Activated naive CD4-positive, alpha-beta T cell treated with anti-CD3 and anti-CD28 coated beads, Interleukin-2, amount 50 U/mL, for 72 hours (primary cell): ENCODE measurements at regions not wholly inside any gene's neighbourhood (a gene's known extent, or its start where the extent isn't known, plus 50 kb on each side); places are given as distances from the start of the nearest gene placed in this dataset.

Source experiments
- ATAC-seq, 2 donors: fragments of 150-1000 bp; cut with Tn5 transposase; 2 replicates each; pipeline ENCODE4 v1.10.0; 2021; ENCODE audit warnings: mild to moderate bottlenecking in 2 of 2, moderate library complexity in 2 of 2
- DNase-seq, 2 donors: peaks; one replicate each; pipeline ENCODE4 v3.0.0; 2021 to 2022; ENCODE audit warnings: low spot score in 2 of 2
- H3K27ac Mint-ChIP-seq, 2 donors: one replicate each; pipeline ENCODE4 v1.8.0; 2022; ENCODE audit warnings: mild to moderate bottlenecking in 2 of 2, mixed read lengths in 2 of 2
- H3K36me3 Mint-ChIP-seq, 2 donors: one replicate each; pipeline ENCODE4 v1.8.0; 2022; ENCODE audit warnings: mixed read lengths in 2 of 2
- H3K9me3 Mint-ChIP-seq, 2 donors: one replicate each; pipeline ENCODE4 v1.8.0; 2022; ENCODE audit warnings: mixed read lengths in 2 of 2

DNA sequence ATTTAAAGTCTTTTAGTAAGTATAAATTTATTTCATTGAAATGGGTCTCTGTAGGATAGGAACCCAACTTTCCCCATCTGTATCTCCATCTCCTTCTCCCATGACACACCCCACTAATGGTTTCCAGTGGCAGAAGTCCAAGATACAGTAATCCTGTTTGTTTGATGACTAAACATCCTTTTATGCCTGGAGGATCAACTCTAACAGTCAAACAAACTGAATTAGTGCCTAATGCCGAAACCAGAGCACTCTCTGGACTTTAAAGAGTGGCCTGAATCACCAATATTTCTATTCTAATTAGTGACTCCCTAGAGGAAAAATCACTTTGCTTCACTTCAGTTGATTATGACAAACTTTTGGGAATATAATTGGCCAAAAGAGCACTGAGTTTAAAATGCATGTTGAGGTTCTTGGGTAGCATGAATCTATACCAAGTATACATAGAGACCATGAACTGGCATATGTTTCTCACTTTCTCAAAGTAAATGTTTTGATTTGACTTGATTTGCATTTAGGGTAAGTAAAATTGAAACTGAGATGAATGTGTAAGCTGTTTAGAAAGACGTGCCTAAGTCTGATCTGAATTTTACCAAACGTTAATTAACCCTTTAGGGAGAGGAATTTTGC is 776.4 kb upstream of the NRSN1 start:
- ATAC-seq: no peak
- H3K36me3 Mint-ChIP-seq: no peaks in the 10 kb centered on the region
- DNase-seq: no peak
- no peak overlapping the region for H3K27ac Mint-ChIP-seq
- H3K9me3 Mint-ChIP-seq: peaks cover 4 to 13% of the 10 kb centered on the region in 2 donors

DNA sequence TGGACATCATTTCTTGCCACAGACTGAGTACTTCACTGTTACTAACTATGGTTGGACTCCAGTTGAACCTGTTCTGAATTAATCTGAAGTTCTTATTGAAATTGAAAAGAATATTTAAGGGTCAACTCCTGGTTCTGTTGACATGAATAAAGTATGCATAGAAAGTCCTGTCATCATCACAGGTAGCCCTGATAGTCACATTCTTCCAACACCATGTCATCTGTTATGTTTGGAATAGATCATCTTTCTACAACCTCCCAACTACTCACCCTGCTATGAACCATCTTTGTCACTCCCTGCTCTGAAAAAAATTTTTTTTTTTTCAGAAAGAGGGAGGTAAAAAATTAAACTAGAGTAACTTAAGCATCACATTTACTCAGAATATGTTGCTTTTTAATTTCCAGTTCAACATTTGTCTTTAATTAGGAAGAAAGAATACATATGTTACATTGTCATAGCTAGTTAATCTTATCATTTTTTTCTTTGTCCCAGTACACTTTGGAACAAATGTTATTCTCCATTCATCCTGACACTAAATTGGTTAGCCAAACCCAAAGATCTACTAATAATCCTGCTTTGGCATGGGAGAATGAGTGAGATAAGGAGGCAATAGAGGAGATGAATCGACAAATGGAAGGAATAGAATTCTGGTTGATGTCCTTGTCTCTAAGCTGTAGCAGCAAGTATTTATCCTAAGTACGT is 775.1 kb upstream of the NRSN1 start:
- DNase-seq: no peak
- no peak overlapping the region for H3K27ac Mint-ChIP-seq
- no peaks in the 10 kb centered on the region for H3K36me3 Mint-ChIP-seq
- ATAC-seq: no peak
- peaks cover 4 to 13% of the 10 kb centered on the region in 2 donors for H3K9me3 Mint-ChIP-seq

DNA sequence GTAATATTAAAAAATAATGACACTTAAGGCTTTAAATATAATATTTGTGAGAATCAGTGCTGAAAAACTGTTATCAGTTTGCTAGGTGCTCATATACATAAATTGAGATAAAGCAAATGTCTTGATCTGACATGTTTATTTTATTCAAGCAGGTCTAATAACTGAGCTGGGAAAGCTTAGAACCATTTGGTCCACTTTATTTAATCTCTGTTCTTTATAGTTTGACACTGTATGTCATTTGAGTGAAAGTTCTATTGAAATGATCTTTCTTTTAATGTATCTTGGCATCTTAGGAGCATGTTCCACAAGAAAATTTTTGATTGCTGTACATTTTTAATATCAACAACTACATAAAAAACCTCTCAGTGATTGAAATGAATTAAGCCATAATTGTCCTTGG is 772.0 kb upstream of the NRSN1 start:
- no peak for ATAC-seq
- Mint-ChIP-seq H3K9me3 (peaks cover 14 to 17% of the 10 kb centered on the region in 2 donors), H3K27ac (no peak overlapping the region), H3K36me3 (no peaks in the 10 kb centered on the region)
- no peak for DNase-seq

DNA sequence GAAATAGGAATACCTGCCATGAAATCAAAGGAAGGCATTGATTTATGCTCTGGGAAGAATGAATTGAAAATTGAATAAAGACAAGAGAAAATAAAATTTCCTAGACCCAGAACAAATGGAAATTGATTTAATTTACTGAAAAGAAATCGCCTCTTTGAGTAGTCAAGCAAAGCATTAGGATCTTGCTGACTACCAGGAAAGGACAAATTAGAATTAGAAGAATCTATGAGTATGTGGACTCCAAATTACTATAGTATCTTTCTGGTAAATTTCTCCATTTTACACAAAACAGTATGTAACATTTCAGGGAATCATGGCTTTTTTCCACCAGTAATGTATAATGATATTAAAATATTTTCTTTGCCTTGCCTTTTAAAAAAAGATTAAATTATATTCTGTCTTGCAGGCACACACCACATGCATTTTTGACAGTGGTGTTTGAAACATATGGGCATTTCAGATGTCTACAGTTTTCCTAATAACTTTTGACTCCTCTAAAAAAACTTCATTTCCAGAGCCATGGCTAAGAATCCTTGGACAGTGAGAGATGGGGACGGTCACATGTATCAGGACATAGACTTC is 768.7 kb upstream of the NRSN1 start:
- DNase-seq (no peak), ATAC-seq (no peak)
- H3K36me3 Mint-ChIP-seq: no peaks in the 10 kb centered on the region
- H3K27ac Mint-ChIP-seq: no peak overlapping the region
- peaks cover 12 to 14% of the 10 kb centered on the region in 2 donors for H3K9me3 Mint-ChIP-seq

DNA sequence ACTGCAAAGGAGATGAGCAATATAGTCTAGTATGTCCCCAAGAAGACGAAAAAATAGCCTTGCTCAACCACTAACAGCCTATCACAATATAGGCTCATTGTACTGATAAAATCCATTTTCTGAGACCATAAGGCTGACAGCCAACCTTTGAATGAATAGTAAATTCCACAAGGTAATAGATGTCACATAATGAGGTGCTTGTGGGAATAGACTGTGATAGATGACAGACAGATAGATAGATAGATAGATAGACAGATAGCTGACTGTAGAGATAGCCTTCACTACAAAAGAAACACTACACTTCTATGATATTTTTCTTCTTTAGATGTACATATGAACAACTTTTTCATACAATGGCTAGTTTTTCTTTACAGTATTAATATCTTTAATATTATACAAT is 760.3 kb upstream of the NRSN1 start:
- H3K36me3 Mint-ChIP-seq: peaks cover 0 to 6% of the 10 kb centered on the region in 2 donors

DNA sequence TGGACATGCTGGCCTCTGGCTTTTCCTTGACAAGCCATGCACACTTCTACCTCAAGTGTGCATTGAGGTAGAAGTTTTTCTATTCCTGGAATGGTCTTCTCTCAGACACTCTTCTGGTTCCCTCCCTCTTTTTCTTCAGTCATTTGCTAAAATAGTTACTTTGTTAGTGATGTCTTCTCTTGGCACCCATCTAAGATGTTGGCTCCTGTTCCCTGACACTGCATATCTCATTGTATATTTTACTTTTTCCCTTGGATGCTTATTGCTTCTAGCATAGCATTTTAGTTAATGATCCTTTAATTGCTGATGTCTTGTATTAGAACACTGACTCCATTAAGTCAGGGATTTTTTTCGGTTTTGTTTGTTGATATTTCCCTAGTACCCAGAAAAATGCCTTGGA is 758.7 kb upstream of the NRSN1 start:
- Mint-ChIP-seq H3K27ac (no peak overlapping the region), H3K9me3 (peaks cover 9 to 12% of the 10 kb centered on the region in 2 donors), H3K36me3 (peaks cover 0 to 6% of the 10 kb centered on the region in 2 donors)
- ATAC-seq (no peak), DNase-seq (no peak)

More for the DNA sequence above, 760.3 kb upstream of the NRSN1 start:
- Mint-ChIP-seq H3K27ac (no peak overlapping the region), H3K9me3 (peaks cover 9 to 12% of the 10 kb centered on the region in 2 donors)
- DNase-seq (no peak), ATAC-seq (no peak)

DNA sequence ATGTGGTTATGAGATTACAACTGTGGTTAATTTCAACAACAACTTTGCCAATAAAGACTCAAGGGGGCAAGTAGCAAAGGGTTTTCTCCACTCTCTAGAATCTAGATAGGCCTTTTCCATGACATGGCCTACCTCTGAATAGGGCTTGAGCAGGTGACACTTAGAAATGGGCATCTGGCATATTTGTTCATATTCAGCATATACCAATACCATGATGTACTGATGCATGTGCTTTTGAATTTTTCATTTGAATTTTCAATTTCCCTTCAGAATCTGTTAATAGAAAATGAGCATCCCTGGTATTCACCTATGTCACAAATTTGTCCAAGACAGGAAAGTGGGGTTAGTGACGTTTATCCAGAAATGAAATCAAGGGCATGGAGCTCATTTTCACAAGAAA is 757.5 kb upstream of the NRSN1 start:
- Mint-ChIP-seq H3K27ac (no peak overlapping the region), H3K36me3 (peaks cover 0 to 3% of the 10 kb centered on the region in 2 donors), H3K9me3 (peaks cover 8 to 11% of the 10 kb centered on the region in 2 donors)
- ATAC-seq: no peak
- no peak for DNase-seq

DNA sequence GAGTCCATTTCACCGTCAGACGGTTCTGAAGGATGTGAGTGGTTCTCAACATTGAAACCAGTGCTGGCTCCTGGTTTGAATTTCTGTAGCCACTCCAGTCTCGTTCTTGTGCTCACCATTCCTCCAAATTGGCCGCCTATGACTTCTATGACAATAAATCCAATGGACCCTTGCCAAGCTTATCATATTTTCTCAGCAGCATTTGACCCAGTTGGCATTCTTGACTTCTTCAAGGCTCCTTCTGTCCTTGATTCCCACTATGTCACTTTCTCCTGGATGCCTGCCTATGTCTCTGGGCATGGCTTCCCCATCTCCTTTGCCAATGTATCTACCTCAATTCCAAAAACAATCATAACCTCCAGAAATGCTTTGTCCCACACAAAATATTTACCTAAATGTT is 756.0 kb upstream of the NRSN1 start:
- Mint-ChIP-seq H3K27ac (no peak overlapping the region), H3K9me3 (peaks cover 5 to 9% of the 10 kb centered on the region in 2 donors), H3K36me3 (no peaks in the 10 kb centered on the region)
- ATAC-seq (no peak), DNase-seq (no peak)

DNA sequence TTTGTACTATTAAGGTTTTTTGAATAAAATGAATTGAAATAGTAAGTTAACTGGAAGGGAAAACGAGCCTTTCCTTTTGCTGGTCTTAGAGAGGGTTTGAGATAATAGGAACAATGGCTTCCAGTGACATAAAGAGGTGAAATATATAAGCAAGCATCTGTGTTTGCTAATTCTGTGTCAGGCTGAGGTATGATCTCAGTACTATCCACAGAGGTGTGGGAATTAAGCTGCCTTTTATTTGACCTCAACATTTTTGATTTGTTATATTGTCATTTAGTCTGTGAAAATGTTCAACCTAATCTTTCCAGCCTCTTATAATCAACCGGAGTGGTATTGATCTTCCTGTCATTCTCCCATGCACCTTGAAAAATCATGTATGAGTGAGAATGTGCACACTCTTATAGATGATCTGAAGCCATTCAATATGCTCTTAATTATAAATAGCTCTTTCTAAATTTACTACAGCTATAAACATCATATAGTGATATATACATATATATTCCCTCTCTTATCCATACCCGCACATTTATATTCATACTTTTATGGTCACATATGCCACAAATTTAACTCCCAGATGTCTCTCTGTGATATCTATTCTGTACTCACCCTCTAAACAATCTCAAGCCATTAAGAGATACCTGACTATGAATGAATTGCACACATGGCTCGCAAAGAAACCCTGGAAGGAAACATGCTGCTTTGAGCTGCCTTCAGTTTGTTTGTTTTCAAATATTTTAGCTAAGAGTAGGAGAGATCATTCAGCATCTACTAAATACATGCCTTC is 754.7 kb upstream of the NRSN1 start:
- Mint-ChIP-seq H3K9me3 (peaks cover 5 to 7% of the 10 kb centered on the region in 2 donors), H3K27ac (no peak overlapping the region), H3K36me3 (no peaks in the 10 kb centered on the region)
- DNase-seq (no peak), ATAC-seq (no peak)

DNA sequence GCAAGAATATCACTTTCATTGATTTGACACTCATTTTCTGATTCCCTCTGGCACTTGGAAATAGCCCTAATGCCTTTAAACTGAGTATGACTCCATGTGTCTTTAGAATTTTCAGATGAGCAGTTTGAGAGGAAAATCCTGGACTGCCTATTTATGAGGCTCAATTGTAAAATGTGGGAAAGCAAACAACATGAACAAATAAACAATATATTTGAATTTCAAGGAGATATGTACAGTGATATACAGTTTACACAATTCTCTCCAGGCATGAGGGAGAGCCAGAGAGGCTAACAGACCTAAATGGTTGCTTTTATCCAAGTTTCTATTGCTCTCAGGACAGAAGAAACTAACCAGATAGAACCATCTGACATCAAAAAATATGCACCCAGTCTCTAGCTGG is 748.2 kb upstream of the NRSN1 start:
- Mint-ChIP-seq H3K27ac (no peak overlapping the region), H3K9me3 (peaks cover 0 to 14% of the 10 kb centered on the region in 2 donors), H3K36me3 (peaks cover 0 to 5% of the 10 kb centered on the region in 2 donors)
- DNase-seq (no peak), ATAC-seq (no peak)

DNA sequence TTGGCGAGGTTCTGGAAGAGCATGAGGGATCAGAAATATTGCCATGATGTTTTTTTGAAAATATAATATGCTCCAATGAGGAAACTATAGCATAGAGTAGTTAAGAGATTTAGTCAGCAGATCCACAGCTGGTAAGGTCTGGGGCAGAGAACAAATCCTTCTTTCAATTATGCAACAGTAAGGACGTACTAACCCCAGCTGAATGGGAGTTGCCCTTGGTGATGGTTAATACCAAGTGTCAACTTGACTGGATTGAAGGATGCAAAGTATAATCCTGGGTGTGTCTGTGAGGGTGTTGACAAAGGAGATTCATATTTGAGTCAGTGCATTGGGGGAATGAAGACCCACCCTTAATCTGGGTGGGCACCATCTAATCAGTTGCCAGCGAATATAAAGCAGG is 745.5 kb upstream of the NRSN1 start:
- ATAC-seq: no peak

DNA sequence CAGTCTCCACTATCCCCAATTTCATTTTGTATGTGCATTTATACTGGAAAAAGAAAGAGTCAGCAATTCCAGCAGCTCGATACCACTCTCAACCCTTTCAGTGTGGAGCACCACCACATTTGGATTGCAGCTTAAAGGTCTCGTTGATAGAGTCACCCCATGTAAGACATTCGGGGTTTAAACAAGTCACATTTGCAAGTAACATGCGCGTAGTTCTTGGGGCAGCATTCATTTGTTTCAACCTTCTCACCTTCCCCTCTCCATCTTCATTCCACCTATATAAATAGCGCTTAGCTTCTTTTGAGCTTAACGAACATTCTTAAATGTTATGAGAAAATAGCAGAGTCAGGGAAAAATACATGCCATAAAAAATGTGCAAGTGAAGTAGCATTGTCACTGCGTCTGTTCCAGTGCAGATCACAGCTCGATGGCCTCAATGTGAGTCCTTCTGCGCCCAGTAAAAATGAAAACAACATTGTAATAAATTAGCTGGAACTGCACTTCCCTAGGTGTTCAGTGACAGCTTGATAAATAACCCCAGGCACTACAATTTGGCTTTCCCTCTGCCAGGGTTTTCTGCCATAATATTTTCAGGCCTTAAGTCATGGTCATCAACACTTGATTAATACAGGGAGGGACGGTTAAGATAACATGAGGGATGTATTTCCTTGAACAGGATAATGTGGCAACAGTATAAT is 737.8 kb upstream of the NRSN1 start:
- Mint-ChIP-seq H3K36me3 (no peaks in the 10 kb centered on the region), H3K9me3 (peaks cover 6 to 8% of the 10 kb centered on the region in 2 donors), H3K27ac (no peak overlapping the region)
- ATAC-seq: no peak
- DNase-seq: no peak

More for the DNA sequence above, 745.5 kb upstream of the NRSN1 start:
- H3K36me3 Mint-ChIP-seq: peaks cover 0 to 5% of the 10 kb centered on the region in 2 donors
- DNase-seq: no peak
- H3K9me3 Mint-ChIP-seq: peaks cover 0 to 11% of the 10 kb centered on the region in 2 donors
- no peak overlapping the region for H3K27ac Mint-ChIP-seq

DNA sequence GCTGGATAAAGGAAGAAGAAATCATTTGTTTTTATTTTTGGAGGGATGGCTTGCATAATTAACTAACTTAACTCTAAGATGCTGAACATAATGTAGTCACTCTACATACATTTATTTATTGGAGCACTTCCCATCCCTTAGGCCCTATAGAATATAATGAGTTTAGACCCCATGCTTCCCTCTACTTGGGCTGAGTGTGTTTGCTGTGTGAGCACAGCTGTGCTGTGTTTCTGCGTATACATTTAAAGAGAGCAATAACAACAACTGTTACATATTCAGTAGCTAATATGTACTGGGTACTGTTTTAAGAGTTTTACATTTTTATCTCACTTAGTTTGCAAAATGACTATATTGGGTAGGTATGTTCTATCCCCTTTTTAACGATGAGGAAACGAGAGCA is 736.6 kb upstream of the NRSN1 start:
- Mint-ChIP-seq H3K9me3 (peaks cover 6 to 8% of the 10 kb centered on the region in 2 donors), H3K27ac (no peak overlapping the region), H3K36me3 (no peaks in the 10 kb centered on the region)
- DNase-seq (no peak), ATAC-seq (no peak)

DNA sequence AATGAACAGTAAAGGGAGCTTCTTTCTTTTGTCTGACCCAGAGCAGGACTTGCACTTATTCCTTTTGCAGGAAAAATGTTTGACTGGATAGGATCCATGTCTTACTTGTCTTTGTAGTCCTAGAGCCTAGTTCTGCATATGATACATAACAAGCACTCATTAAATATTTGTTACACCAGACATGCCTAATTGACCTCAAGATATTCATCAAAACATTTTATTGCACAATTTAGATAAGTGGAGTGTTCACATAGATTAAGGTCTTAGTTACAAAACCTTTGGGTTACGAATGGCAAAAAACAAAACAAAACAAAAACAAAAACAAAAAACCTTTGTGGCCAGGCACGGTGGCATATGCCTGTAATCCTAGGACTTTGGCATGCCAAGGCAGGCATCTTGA is 735.8 kb upstream of the NRSN1 start:
- Mint-ChIP-seq H3K27ac (no peak overlapping the region), H3K9me3 (peaks cover 6 to 10% of the 10 kb centered on the region in 2 donors), H3K36me3 (no peaks in the 10 kb centered on the region)
- DNase-seq: no peak
- ATAC-seq: no peak

DNA sequence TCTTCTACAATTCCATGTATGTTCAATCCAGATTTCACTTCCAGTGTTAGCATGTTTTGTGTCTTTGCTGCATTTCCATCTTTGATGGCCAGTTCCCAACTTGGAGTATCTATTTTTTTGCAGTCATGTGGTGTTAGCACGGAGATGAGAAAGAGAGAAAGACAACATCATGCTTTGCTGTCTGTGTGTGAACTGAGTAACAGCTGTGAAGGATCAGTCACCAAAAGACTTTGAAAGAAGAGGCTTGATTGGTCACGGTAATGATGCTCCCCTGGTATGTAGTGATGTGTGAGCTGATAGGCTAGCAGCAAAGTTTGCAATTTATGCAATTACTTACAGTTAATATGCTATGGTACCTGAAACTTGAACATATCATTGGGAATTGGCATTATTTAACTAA is 731.3 kb upstream of the NRSN1 start:
- ATAC-seq (no peak), DNase-seq (no peak)
- Mint-ChIP-seq H3K27ac (no peak overlapping the region), H3K9me3 (peaks cover 6 to 7% of the 10 kb centered on the region in 2 donors), H3K36me3 (no peaks in the 10 kb centered on the region)

DNA sequence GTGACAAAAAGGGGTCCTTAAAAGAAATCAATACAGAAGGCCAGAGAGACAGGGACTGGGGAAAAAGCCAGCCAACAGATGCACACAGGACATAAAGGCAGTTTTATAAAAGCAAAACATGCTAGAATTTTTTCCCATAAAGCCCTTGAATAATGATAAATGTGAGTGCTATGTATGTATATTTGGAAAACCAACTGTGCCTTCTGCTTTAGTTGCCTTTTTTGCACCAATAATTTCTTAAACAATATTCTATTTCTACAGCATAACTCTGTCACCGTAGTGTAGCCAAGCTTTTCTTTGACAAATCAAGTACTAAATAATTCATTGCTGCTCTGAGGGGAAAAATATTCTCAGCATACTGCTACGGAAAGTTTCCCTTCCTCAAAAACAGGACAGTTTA is 730.6 kb upstream of the NRSN1 start:
- no peak overlapping the region for H3K27ac Mint-ChIP-seq
- H3K36me3 Mint-ChIP-seq: no peaks in the 10 kb centered on the region
- DNase-seq (no peak), ATAC-seq (no peak)
- peaks cover 6 to 7% of the 10 kb centered on the region in 2 donors for H3K9me3 Mint-ChIP-seq
